ENCODE measurements at regions not wholly inside any gene's neighbourhood (a gene's known extent, or its start where the extent isn't known, plus 50 kb on each side); places are given as distances from the start of the nearest gene placed in this dataset.

- ChIA-PET CTCF (no interaction called here), POLR2A (no interaction called here)
- no peak overlapping the region for H3K4me3 Mint-ChIP-seq (ENCODE audit: unreplicated experiment)
- Histone ChIP-seq H3K27me3 (replicated peaks; ENCODE audit: control insufficient read depth, insufficient read depth, low read length) (no peaks in the 10 kb centered on the region), H3K9me3 (no peaks in the 10 kb centered on the region), H3K4me1 (peaks cover 6% of the 10 kb centered on the region; the same call in 1 of the 2 replicates), H3K36me3 (ENCODE audit: control insufficient read depth, insufficient read depth, low read length) (no peaks in the 10 kb centered on the region), H3K4me3 (ENCODE audit: low read depth, low read length) (no peak overlapping the region)
- H3K36me3 Mint-ChIP-seq (ENCODE audit: insufficient read depth, unreplicated experiment): no peaks in the 10 kb centered on the region
- peaks cover 7% of the 10 kb centered on the region for H3K4me1 Mint-ChIP-seq (ENCODE audit: low read depth, unreplicated experiment)
- no peaks in the 10 kb centered on the region for H3K27me3 Mint-ChIP-seq (ENCODE audit: insufficient read depth, unreplicated experiment)
- intact Hi-C loops (cut with micrococcal nuclease; ENCODE audit: unreplicated experiment): no loop called here
- no TSS peak for BruUV-seq (replicated peaks)
- H3K27ac Mint-ChIP-seq (ENCODE audit: unreplicated experiment): no peak overlapping the region
- H3K9me3 Mint-ChIP-seq (ENCODE audit: unreplicated experiment): no peaks in the 10 kb centered on the region
- DNase-seq: no peak
- TF ChIP-seq, protein P1, sequence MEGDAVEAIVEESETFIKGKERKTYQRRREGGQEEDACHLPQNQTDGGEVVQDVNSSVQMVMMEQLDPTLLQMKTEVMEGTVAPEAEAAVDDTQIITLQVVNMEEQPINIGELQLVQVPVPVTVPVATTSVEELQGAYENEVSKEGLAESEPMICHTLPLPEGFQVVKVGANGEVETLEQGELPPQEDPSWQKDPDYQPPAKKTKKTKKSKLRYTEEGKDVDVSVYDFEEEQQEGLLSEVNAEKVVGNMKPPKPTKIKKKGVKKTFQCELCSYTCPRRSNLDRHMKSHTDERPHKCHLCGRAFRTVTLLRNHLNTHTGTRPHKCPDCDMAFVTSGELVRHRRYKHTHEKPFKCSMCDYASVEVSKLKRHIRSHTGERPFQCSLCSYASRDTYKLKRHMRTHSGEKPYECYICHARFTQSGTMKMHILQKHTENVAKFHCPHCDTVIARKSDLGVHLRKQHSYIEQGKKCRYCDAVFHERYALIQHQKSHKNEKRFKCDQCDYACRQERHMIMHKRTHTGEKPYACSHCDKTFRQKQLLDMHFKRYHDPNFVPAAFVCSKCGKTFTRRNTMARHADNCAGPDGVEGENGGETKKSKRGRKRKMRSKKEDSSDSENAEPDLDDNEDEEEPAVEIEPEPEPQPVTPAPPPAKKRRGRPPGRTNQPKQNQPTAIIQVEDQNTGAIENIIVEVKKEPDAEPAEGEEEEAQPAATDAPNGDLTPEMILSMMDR (IDR thresholded peaks at IDR 0.05; ENCODE audit: insufficient read depth in 1 of 2, low read depth in 1 of 2, low read length in 1 of 2, severe bottlenecking in 1 of 2, unreplicated experiment in 1 of 2): no peak
Observed at GRCh38 chr3:177513815-177514610, 316.7 kb upstream of the TBL1XR1 start.

- no peak overlapping the region for H3K27ac Mint-ChIP-seq (ENCODE audit: unreplicated experiment)
- peaks cover 7% of the 10 kb centered on the region for H3K4me1 Mint-ChIP-seq (ENCODE audit: low read depth, unreplicated experiment)
- TF ChIP-seq, protein P1 (IDR thresholded peaks at IDR 0.05; ENCODE audit: insufficient read depth in 1 of 2, low read depth in 1 of 2, low read length in 1 of 2, severe bottlenecking in 1 of 2, unreplicated experiment in 1 of 2): no peak
- ChIA-PET POLR2A (no interaction called here), CTCF (no interaction called here)
- H3K4me1 ChIP-seq: peaks cover 4% of the 10 kb centered on the region; the same call in 1 of the 2 replicates
- H3K9me3 ChIP-seq: no peaks in the 10 kb centered on the region
- no TSS peak for BruUV-seq (replicated peaks)
- H3K27me3 Mint-ChIP-seq (ENCODE audit: insufficient read depth, unreplicated experiment): no peaks in the 10 kb centered on the region
- intact Hi-C loops (cut with micrococcal nuclease; ENCODE audit: unreplicated experiment): no loop called here
- H3K4me3 Mint-ChIP-seq (ENCODE audit: unreplicated experiment): no peak overlapping the region
- no peak for DNase-seq
- H3K36me3 ChIP-seq (ENCODE audit: control insufficient read depth, insufficient read depth, low read length): no peaks in the 10 kb centered on the region
- H3K4me3 ChIP-seq (ENCODE audit: low read depth, low read length): no peak overlapping the region
- no peaks in the 10 kb centered on the region for H3K27me3 ChIP-seq (replicated peaks; ENCODE audit: control insufficient read depth, insufficient read depth, low read length)
- H3K9me3 Mint-ChIP-seq (ENCODE audit: unreplicated experiment): no peaks in the 10 kb centered on the region
- no peaks in the 10 kb centered on the region for H3K36me3 Mint-ChIP-seq (ENCODE audit: insufficient read depth, unreplicated experiment)
Observed at GRCh38 chr3:177514611-177515499, 317.6 kb upstream of the TBL1XR1 start.

DNA sequence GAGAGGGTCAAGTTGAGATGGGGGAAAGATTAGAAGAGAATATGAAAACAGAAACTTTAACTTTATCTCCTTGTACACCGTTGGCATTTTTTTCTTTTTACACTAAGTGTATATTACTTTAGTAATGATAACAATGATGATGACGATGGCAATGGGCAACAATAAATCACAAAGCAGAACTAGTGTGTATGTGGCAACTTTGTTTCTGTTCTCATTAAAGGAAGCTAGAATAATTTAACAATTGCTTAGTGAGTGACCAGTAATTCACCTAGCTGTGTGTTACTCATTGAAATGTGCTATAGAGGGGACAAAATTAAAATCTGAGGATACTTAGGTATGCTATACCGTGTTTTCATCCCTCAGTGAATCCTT, 318.5 kb upstream of the TBL1XR1 start:
- H3K4me3 Mint-ChIP-seq (ENCODE audit: unreplicated experiment): no peak overlapping the region
- intact Hi-C loops (cut with micrococcal nuclease; ENCODE audit: unreplicated experiment): no loop called here
- Histone ChIP-seq H3K4me1 (no peaks in the 10 kb centered on the region), H3K36me3 (ENCODE audit: control insufficient read depth, insufficient read depth, low read length) (no peaks in the 10 kb centered on the region), H3K27me3 (replicated peaks; ENCODE audit: control insufficient read depth, insufficient read depth, low read length) (no peaks in the 10 kb centered on the region), H3K9me3 (no peaks in the 10 kb centered on the region), H3K4me3 (ENCODE audit: low read depth, low read length) (no peak overlapping the region)
- TF ChIP-seq, protein P1 (IDR thresholded peaks at IDR 0.05; ENCODE audit: insufficient read depth in 1 of 2, low read depth in 1 of 2, low read length in 1 of 2, severe bottlenecking in 1 of 2, unreplicated experiment in 1 of 2): no peak
- no peak for DNase-seq
- peaks cover 7% of the 10 kb centered on the region for H3K4me1 Mint-ChIP-seq (ENCODE audit: low read depth, unreplicated experiment)
- H3K27ac Mint-ChIP-seq (ENCODE audit: unreplicated experiment): no peak overlapping the region
- H3K27me3 Mint-ChIP-seq (ENCODE audit: insufficient read depth, unreplicated experiment): no peaks in the 10 kb centered on the region
- no peaks in the 10 kb centered on the region for H3K36me3 Mint-ChIP-seq (ENCODE audit: insufficient read depth, unreplicated experiment)
- no TSS peak for BruUV-seq (replicated peaks)
- POLR2A ChIA-PET: no interaction called here
- H3K9me3 Mint-ChIP-seq (ENCODE audit: unreplicated experiment): no peaks in the 10 kb centered on the region
- CTCF ChIA-PET: no interaction called here

All from Caco-2 (cell line).